H1 (cell line): ENCODE measurements at regions not wholly inside any gene's neighbourhood (a gene's known extent, or its start where the extent isn't known, plus 50 kb on each side); places are given as distances from the start of the nearest gene placed in this dataset.
"Not testable (repeated sequence)": the region's sequence is repeated elsewhere in the genome, so short reads cannot be mapped to it uniquely, and the experiment has no call there.

Source experiments
- CTCF ChIP-seq, 3 experiments: IDR thresholded peaks; 1 replicate in 2 of 3; 2 replicates in 1 of 3; pipeline versions ENCODE4 v1.5.1 to v1.6.1; 2011; ENCODE audit warnings: low read length in 3 of 3, mild to moderate bottlenecking in 3 of 3, inconsistent platforms in 2 of 3, low read depth in 1 of 3, moderate library complexity in 1 of 3; ENCODE audit not compliant: insufficient read depth in 1 of 3; ENCODE audit errors: control extremely low read depth in 1 of 3
- GABPA ChIP-seq: IDR thresholded peaks from 2 replicates; pipeline ENCODE4 v1.6.1; 2011; ENCODE audit warnings: mild to moderate bottlenecking, low read length, moderate library complexity, borderline replicate concordance; ENCODE audit not compliant: insufficient read depth
- RXRA ChIP-seq: IDR thresholded peaks from 2 replicates; pipeline ENCODE4 v1.6.1; 2011; ENCODE audit warnings: low read depth, mild to moderate bottlenecking, low read length, moderate library complexity; ENCODE audit not compliant: insufficient read depth
- TCF12 ChIP-seq: IDR thresholded peaks from 2 replicates; pipeline ENCODE4 v1.6.1; 2011; ENCODE audit warnings: low read depth, mild to moderate bottlenecking, low read length

GRCh38 chr7:148507064-148507573 lies 83.4 kb upstream of the C7orf33 start:
- TF ChIP-seq CTCF (IDR thresholded peaks at IDR 0.05; ENCODE audit: control extremely low read depth in 1 of 3, insufficient read depth in 1 of 3, low read depth in 1 of 3, low read length in 3 of 3); GABPA; TCF12; RXRA: not testable (repeated sequence)
